ENCODE measurements at regions not wholly inside any gene's neighbourhood (a gene's known extent, or its start where the extent isn't known, plus 50 kb on each side); places are given as distances from the start of the nearest gene placed in this dataset.

DNA sequence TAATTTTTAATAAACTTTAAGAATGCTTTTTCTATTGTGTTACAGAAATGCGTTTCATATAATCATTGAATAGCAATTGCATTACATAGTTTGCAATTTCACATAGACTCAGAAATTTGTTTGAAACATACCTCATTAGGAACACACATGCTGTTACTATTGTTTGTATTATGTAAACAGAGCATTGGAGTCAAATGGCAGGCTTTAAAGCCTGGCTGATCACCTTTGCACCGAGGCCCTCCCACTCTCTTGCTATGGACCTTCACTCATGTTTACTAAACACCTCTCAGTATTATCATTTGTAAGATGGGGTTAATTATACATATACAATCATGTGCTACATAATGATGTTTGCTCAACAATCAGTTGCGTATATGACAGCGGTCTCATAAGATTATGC lies 203.6 kb upstream of the NPSR1 start:
- TF ChIP-seq, protein P1, sequence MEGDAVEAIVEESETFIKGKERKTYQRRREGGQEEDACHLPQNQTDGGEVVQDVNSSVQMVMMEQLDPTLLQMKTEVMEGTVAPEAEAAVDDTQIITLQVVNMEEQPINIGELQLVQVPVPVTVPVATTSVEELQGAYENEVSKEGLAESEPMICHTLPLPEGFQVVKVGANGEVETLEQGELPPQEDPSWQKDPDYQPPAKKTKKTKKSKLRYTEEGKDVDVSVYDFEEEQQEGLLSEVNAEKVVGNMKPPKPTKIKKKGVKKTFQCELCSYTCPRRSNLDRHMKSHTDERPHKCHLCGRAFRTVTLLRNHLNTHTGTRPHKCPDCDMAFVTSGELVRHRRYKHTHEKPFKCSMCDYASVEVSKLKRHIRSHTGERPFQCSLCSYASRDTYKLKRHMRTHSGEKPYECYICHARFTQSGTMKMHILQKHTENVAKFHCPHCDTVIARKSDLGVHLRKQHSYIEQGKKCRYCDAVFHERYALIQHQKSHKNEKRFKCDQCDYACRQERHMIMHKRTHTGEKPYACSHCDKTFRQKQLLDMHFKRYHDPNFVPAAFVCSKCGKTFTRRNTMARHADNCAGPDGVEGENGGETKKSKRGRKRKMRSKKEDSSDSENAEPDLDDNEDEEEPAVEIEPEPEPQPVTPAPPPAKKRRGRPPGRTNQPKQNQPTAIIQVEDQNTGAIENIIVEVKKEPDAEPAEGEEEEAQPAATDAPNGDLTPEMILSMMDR (IDR thresholded peaks at IDR 0.05), result no peak
- TF ChIP-seq POLR2AphosphoS5 (IDR thresholded peaks at IDR 0.05) (no peak), POLR2A (IDR thresholded peaks at IDR 0.05) (no peak)

Measured in breast epithelium (tissue), 3 donors.